Right cardiac atrium (tissue), 5 donors: ENCODE measurements at regions not wholly inside any gene's neighbourhood (a gene's known extent, or its start where the extent isn't known, plus 50 kb on each side); places are given as distances from the start of the nearest gene placed in this dataset.

ENCODE experiments used
- ATAC-seq, 2 donors: fragments of 200-7000 bp; cut with Tn5 transposase; one replicate each; pipeline versions ENCODE4 v1.8.0 to v1.9.1; 2020; ENCODE audit warnings: moderate library complexity in 2 of 2, mild to moderate bottlenecking in 1 of 2
- DNase-seq, 3 donors: peaks; one replicate each; pipeline ENCODE4 v3.0.0-alpha.2; 2020
- H3K27ac ChIP-seq: one replicate; pipeline ENCODE4 v1.5.1; 2013; ENCODE audit warnings: mild to moderate bottlenecking, low read length, control low read depth, moderate library complexity
- H3K27me3 ChIP-seq: one replicate; pipeline ENCODE4 v1.6.1; 2013; ENCODE audit not compliant: control insufficient read depth, insufficient read depth
- H3K4me1 ChIP-seq: one replicate; pipeline ENCODE4 v1.6.1; 2013; ENCODE audit warnings: low read length; ENCODE audit not compliant: control insufficient read depth, insufficient read depth
- H3K4me3 ChIP-seq: one replicate; pipeline ENCODE4 v1.5.1; 2013; ENCODE audit warnings: low read length, control low read depth
- H3K9me3 ChIP-seq: one replicate; pipeline ENCODE4 v1.6.1; 2013; ENCODE audit warnings: low read length; ENCODE audit not compliant: control insufficient read depth
- WGBS: extraction: QIAGEN DNeasy Blood & Tissue Kit; methylation state at CpG from one replicate; pipeline ENCODE4 v1.1.7; 2013; 5-methylcytosine and 5-hydroxymethylcytosine counted together
- intact Hi-C, 4 donors: fragments of 100-400 bp; cut with DNase I; formaldehyde crosslinking; loops; one replicate each; pipeline versions ENCODE4 v1.11.0 to v1.14.0; 2022 to 2023
- donor health status: healthy with polysubstance abuse.
- donor health status: DM: no; HTN: yes; CAD: no.
- donor health status: DM: no; HTN: no; CAD: no.
- donor health status: DM: no; HTN: yes; CAD: no; lungs with severe emphysema.
- donor health status: DM: yes; HTN: yes; CAD: no.

DNA sequence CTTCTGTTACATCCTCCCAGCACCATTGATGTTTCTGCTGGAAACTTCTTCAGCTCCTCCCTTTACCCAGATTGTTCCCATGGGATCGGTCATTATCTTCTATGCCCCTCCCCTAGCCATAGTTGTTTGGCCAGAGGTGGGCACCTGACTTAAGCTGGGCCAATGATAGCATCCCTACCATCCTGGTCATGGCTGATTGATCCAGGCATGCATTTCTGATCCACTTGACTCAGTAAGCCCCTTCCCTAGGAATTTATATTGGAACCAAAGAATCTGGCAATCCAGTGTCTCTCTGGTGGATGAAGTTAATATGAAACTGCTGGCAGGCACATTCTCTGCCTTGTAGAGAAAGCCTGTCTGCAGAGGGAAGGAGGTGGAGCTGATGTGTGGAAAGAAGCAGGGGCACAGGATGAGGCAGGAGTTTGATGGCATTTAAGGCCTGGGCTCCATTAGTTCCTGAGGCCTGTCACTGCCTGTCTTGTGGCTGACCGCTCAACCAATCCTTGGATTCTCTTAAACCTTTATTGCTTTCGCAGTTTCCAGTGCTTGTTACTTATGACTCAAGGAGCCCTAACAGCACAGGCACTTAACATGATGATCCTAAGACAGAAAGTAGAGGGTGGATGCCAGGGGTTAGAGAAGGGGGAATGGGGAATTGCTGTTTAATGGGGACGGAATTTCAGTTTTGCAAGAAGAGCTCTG lies 152.4 kb downstream of the ABCC12 start:
- intact Hi-C loops: no loop called here
- Histone ChIP-seq H3K9me3 (no peaks in the 10 kb centered on the region), H3K27me3 (no peaks in the 10 kb centered on the region), H3K4me1 (no peaks in the 10 kb centered on the region), H3K27ac (no peak overlapping the region), H3K4me3 (no peak overlapping the region)
- WGBS: 81% methylated on average over 4 of the region's 4 CpGs
- DNase-seq (no peak), ATAC-seq (no peak)

- ATAC-seq: no peak
- Histone ChIP-seq H3K4me1 (no peaks in the 10 kb centered on the region), H3K27ac (no peak overlapping the region), H3K27me3 (no peaks in the 10 kb centered on the region), H3K4me3 (no peak overlapping the region), H3K9me3 (no peaks in the 10 kb centered on the region)
- intact Hi-C loops: no loop called here
- DNase-seq: no peak
- WGBS: 75% methylated on average over 13 of the region's 13 CpGs
Observed at GRCh38 chr16:48001324-48001895, 154.4 kb downstream of the ABCC12 start.

GRCh38 chr16:48000622-48001021 lies 155.2 kb downstream of the ABCC12 start:
- WGBS: 71% methylated on average over 3 of the region's 3 CpGs
- no peaks in the 10 kb centered on the region for H3K4me1 ChIP-seq
- H3K9me3 ChIP-seq: no peaks in the 10 kb centered on the region
- no peak overlapping the region for H3K27ac ChIP-seq
- intact Hi-C loops: no loop called here
- ATAC-seq: no peak
- no peaks in the 10 kb centered on the region for H3K27me3 ChIP-seq
- DNase-seq: no peak
- H3K4me3 ChIP-seq: no peak overlapping the region

- H3K4me1 ChIP-seq: no peaks in the 10 kb centered on the region
- H3K27me3 ChIP-seq: no peaks in the 10 kb centered on the region
- no peak overlapping the region for H3K4me3 ChIP-seq
- intact Hi-C loops: no loop called here
- no peak for DNase-seq
- no peak overlapping the region for H3K27ac ChIP-seq
- ATAC-seq: no peak
- H3K9me3 ChIP-seq: no peaks in the 10 kb centered on the region
- 91% methylated on average over 4 of the region's 4 CpGs for WGBS
Observed at GRCh38 chr16:47999595-47999994, 156.2 kb downstream of the ABCC12 start.

GRCh38 chr16:47995354-47995753 lies 160.4 kb downstream of the ABCC12 start:
- Histone ChIP-seq H3K4me3 (no peak overlapping the region), H3K4me1 (no peaks in the 10 kb centered on the region), H3K27me3 (no peaks in the 10 kb centered on the region), H3K27ac (no peak overlapping the region), H3K9me3 (peaks cover 3% of the 10 kb centered on the region)
- DNase-seq (no peak), ATAC-seq (no peak)
- WGBS: 69% methylated on average over 2 of the region's 2 CpGs
- intact Hi-C loops: no loop called here

DNA sequence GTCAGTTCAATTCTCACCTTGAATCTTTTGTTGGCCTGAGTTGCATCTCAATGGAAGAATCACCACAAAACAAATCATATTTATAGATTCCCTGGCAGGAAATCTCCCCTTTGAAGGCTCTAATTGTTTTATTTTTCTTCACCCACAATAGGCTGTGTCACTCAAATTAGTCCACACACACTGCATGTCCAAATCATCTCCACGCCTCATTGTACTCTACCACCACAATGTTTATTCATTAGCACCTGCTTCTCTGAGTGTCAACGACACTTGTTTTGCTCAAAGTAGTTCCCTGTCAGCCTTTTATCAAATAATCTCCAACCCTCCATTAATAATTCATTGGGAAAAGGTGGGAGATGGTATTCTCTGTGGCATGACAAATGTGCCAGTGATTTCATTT lies 164.3 kb downstream of the ABCC12 start:
- ATAC-seq: no peak
- WGBS: 70% methylated on average over 2 of the region's 2 CpGs

GRCh38 chr16:47990676-47991075 lies 165.1 kb downstream of the ABCC12 start:
- Histone ChIP-seq H3K9me3 (peaks cover 5% of the 10 kb centered on the region), H3K27ac (no peak overlapping the region), H3K4me1 (no peaks in the 10 kb centered on the region), H3K27me3 (no peaks in the 10 kb centered on the region), H3K4me3 (no peak overlapping the region)
- WGBS: 62% methylated on average over 2 of the region's 2 CpGs
- ATAC-seq: no peak
- intact Hi-C loops: no loop called here
- DNase-seq: no peak

More for the DNA sequence above, 164.3 kb downstream of the ABCC12 start:
- no peak overlapping the region for H3K27ac ChIP-seq
- H3K4me1 ChIP-seq: no peaks in the 10 kb centered on the region
- intact Hi-C loops: no loop called here
- H3K9me3 ChIP-seq: peaks cover 5% of the 10 kb centered on the region
- no peaks in the 10 kb centered on the region for H3K27me3 ChIP-seq
- H3K4me3 ChIP-seq: no peak overlapping the region
- no peak for DNase-seq

DNA sequence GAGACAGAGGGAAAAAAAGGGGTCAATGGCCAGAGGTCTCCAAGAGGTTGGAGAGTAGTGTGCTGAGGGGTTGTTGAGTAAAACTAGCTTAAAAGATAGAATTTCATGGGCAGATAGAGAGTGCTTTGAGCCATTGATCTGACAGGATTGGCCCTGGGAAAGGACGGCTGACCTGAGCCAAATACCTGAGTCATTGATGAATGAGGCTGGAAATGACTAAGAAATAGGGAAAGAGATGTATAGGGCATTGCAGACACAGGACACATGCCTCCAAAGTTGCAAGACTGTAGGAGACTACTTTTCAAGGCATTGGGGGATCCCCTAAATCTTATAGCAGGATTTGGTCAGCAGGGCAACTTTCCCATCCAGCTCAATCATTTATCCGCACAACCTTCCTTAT lies 168.7 kb downstream of the ABCC12 start:
- DNase-seq (no peak), ATAC-seq (no peak)
- 83% methylated on average over 2 of the region's 2 CpGs for WGBS
- peaks cover 5% of the 10 kb centered on the region for H3K9me3 ChIP-seq
- no peaks in the 10 kb centered on the region for H3K27me3 ChIP-seq
- no peak overlapping the region for H3K27ac ChIP-seq
- no peaks in the 10 kb centered on the region for H3K4me1 ChIP-seq
- intact Hi-C loops: no loop called here
- no peak overlapping the region for H3K4me3 ChIP-seq

DNA sequence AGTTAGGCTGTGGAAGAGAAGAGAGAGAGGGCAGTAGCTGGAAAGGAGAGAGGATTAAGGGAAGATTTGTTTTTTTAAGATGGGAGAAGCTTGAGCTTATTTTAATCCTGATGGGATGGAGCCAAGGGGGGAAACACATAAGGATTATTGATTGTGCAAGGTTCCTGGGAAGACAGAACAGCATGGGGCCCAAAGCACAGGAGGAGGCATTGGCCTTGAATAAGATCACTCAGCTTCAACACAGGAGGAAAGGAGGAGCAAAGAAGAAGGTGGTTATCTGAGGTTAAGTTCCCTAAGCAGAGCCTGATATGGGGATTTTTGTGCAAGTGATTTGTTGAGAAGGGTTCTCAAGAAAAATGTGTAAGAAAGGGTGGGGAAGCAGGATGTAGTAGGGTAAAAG lies 169.8 kb downstream of the ABCC12 start:
- no peak overlapping the region for H3K4me3 ChIP-seq
- peaks cover 5% of the 10 kb centered on the region for H3K9me3 ChIP-seq
- H3K27ac ChIP-seq: no peak overlapping the region
- H3K4me1 ChIP-seq: no peaks in the 10 kb centered on the region
- intact Hi-C loops: no loop called here
- no peak for ATAC-seq
- no peaks in the 10 kb centered on the region for H3K27me3 ChIP-seq
- DNase-seq: no peak

GRCh38 chr16:47984669-47985068 lies 171.1 kb downstream of the ABCC12 start:
- no peak for ATAC-seq
- no peak overlapping the region for H3K4me3 ChIP-seq
- H3K4me1 ChIP-seq: no peaks in the 10 kb centered on the region
- intact Hi-C loops: no loop called here
- no peak for DNase-seq
- H3K9me3 ChIP-seq: no peaks in the 10 kb centered on the region
- no peaks in the 10 kb centered on the region for H3K27me3 ChIP-seq
- no peak overlapping the region for H3K27ac ChIP-seq

DNA sequence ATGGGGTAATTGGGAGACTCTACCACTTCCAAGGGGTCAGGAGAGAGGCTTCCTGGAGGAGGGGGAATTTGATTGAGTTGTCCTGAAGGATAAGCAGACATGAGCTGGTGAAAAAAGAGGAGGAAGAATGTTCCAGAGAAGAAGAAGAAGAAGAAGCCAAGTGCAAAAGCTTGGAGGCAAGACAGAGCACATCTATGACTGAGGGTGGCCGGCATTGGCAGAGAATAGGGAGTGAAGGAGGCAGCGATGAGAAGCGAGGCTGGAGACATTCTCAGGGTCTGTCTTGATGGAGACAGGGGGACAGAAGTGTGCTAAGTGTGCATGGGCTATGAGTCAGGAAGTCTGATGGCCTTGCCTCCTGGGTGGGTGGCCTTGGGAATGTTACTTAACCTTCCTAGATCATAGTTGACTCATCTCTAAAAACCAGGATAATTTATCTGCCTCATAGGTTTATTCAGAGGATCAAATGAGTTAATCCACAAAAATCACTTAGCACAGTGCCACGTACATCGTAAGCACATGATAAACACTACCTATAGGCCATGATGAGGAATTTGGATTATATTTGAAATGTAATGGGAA lies 171.7 kb downstream of the ABCC12 start:
- Histone ChIP-seq H3K4me1 (no peaks in the 10 kb centered on the region), H3K27me3 (no peaks in the 10 kb centered on the region), H3K9me3 (no peaks in the 10 kb centered on the region), H3K4me3 (no peak overlapping the region), H3K27ac (no peak overlapping the region)
- intact Hi-C loops: no loop called here
- WGBS: 89% methylated on average over 5 of the region's 5 CpGs
- DNase-seq: no peak
- no peak for ATAC-seq
